ELR (cell line): ENCODE measurements at regions not wholly inside any gene's neighbourhood (a gene's known extent, or its start where the extent isn't known, plus 50 kb on each side); places are given as distances from the start of the nearest gene placed in this dataset.

Experiments
- DNase-seq: peaks from one replicate; pipeline ENCODE4 v3.0.0-alpha.2; 2015; ENCODE audit warnings: low read depth

- DNase-seq, result no peak
Measured at GRCh38 chr11:37621662-37622061, 1023.6 kb upstream of the RAG2 start.

- DNase-seq, result no peak
Measured at GRCh38 chr11:37616291-37616690, 1018.3 kb upstream of the RAG2 start.

- no peak for DNase-seq
Measured at GRCh38 chr11:37613031-37613430, 1015.0 kb upstream of the RAG2 start.

DNA sequence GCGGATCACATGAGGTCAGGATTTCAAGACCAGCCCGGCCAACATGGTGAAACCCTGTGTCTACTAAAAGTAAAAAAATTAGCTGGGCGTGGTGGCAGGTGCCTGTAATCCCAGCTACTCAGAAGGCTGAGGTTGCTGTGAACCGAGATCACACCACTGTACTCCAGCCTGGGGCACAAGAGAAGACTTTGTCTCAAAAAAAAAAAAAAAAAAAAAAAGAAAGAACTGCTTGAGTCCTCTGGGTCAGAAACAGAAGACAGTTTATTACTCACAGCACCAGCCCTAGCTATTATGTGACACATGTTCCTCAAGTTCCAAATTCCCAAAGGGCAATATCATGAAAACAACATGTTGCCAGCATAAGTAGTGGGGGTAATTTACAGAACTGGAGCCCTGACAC lies 1014.1 kb upstream of the RAG2 start:
- DNase-seq, result no peak

- peak; percentile 10 for DNase-seq
Measured at GRCh38 chr11:37605229-37605628, 1007.2 kb upstream of the RAG2 start.

GRCh38 chr11:37598381-37598780 lies 1000.3 kb upstream of the RAG2 start:
- DNase-seq, result no peak

DNA sequence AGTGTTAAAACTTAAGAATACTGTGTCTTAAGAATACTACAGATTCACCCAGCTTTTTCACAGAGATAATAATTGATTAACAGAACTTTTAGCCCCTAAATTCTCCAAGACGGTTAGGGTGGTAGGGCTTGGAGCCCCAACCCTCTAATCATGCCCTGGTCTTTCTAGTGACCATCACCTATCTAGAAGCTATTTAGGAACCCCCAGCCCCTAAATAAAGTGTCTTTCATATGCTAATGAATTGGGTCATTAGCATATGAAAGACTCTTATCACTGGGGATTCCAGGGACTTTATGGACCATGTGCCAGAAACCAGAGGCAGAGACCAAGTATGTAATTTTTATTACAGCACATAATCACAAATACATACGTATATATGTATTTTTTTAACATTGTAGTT lies 999.7 kb upstream of the RAG2 start:
- no peak for DNase-seq

DNA sequence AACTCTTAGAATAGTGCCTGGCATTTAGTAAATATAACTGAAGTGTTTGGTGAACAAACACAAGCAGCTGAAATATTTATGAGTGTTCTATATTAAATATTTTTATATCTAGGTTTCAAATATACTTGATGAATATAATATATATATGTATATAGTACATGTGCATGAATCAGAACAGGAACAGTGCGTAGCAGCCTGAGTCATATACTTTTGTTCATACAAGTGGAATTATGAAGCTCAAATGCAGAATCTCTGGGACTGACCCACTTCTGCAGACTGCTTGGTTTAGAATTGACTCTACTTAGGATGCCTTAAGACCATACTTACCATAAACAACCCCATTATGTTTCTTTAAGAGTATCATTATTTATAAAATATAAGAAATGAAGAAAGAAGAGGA lies 997.8 kb upstream of the RAG2 start:
- DNase-seq, result peak; percentile 4

- DNase-seq, result no peak
Measured at GRCh38 chr11:37574361-37574760, 976.3 kb upstream of the RAG2 start.

DNA sequence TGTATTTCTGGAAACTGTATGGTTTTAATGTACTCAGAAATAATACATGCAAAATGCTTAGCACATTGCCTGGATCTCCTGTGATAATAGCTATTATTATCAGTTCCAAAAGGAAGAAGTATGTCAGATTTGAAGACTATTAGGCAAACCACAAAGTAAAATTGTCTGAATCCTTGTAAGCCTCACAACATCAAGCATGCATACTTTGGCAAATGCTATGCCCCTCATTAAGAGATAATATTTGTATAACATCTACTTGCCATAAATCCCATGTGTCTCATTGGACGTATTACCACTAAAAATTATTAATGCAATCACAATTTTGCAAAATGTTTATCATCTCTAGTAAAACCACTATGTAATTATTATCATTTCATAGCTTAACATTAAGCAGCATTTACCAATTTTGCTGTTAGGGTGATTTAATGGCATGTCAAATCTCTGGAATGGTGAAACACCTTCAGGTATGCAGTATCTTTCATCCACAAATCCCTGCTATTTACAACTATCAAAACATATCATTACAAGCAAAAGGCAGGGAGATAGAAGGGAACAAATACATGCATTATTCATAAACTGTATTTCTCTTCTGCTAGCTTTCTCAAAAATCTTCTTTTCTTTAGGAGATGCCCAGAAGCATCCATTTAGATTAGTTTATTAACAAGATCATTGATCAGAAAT lies 974.6 kb upstream of the RAG2 start:
- no peak for DNase-seq

- no peak for DNase-seq
Measured at GRCh38 chr11:37571246-37571645, 973.2 kb upstream of the RAG2 start.

GRCh38 chr11:37560991-37561390 lies 963.0 kb upstream of the RAG2 start:
- DNase-seq, result no peak

GRCh38 chr11:37560346-37560745 lies 962.3 kb upstream of the RAG2 start:
- DNase-seq, result no peak

- DNase-seq, result no peak
Measured at GRCh38 chr11:37558619-37559210, 960.7 kb upstream of the RAG2 start.

GRCh38 chr11:37557990-37558389 lies 960.0 kb upstream of the RAG2 start:
- no peak for DNase-seq

DNA sequence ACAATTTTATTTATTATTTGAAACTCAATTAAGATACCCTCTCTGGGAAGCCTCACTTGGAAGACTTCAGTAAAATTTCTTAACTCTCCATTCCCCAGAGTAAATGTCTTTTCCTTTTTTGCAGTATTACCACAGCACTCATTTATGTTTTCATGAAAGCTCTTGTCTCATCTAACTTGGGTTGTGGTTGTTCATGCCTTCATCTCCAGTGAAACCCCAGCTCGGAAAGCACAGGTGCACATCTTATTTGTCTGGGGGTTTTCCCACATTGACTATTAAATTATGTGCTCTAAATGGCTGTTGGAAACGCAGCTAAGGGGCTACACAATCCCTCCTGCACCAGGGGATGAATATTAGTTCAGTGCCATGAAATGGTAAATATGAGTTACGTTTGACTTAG lies 954.2 kb upstream of the RAG2 start:
- DNase-seq, result no peak

- DNase-seq, result no peak
Measured at GRCh38 chr11:37544491-37544890, 946.5 kb upstream of the RAG2 start.

DNA sequence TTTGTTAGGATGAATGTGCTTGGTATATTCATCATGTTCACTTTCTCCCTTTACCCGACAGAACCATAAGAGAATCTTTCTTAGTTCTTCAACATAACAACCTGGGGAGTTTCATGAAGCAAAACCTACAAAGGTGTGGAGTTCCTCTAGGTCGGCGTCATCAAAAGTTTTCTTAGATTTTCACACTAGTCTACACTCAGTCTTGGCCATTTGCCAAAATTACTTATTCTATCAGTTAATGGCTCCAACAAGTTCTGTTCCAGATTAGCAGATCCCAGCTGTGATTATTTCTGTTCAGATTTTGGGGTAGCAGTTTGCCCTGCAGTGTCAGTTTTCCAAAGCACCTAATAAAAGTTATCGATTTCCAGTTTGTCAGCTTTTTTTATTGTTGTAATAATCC lies 935.8 kb upstream of the RAG2 start:
- DNase-seq, result peak; percentile 2

- no peak for DNase-seq
Measured at GRCh38 chr11:37533087-37533486, 935.1 kb upstream of the RAG2 start.

DNA sequence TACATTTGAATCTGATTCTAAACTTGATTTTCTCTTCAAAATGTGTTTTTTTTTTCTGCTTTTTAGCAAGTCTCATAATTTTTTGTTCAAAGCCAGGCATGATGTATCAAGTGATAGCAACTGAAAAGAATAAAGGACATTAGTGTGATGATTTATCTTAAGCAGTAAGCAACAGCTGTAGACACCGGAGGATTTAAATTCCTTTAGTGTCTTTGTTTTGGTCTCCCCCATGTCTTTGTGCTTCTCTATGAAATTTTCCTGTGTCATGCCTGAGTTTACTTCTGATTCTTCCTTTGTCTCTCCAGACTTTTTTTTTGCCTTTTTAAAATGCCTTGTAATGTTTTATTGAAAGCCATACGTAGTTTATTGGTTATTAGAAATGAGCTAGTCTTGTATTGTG lies 934.2 kb upstream of the RAG2 start:
- DNase-seq, result no peak

DNA sequence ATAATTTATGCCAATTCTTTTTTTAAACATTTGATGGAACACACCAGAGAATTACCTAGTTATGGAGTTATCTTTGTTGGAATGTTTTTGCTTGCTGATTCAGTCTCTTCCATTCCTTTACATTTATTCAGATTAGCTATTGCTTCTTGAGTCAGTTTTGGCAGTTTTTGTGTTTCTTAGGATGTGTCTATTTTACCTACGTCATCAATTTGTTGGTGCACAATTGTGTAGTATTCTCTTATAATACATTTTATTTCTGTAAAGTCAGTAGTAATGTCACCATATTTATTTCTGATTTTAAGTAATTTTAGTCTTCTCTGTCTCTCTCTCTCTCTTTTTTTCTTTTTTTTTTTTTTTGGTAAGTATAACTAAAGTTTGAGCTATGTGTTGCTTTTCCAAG lies 929.5 kb upstream of the RAG2 start:
- no peak for DNase-seq

GRCh38 chr11:37525336-37525735 lies 927.3 kb upstream of the RAG2 start:
- peak; percentile 48 for DNase-seq

DNA sequence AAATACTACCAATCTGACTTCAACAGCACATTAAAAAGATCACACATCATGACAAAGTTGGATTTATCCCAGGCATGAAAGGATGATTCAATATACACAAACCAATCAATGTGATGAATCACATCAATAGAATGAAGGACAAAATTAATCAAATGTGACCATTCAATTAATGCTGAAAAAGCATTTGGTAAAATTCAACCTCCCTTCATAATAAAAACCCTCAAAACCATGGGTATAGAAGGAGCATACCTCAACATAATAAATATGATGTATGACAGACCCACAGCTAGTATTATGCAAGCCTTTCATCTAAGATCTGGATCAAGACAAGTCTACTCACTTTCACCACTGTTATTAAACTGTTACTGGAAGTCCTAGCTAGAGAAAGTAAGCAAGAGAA lies 921.7 kb upstream of the RAG2 start:
- DNase-seq, result no peak

DNA sequence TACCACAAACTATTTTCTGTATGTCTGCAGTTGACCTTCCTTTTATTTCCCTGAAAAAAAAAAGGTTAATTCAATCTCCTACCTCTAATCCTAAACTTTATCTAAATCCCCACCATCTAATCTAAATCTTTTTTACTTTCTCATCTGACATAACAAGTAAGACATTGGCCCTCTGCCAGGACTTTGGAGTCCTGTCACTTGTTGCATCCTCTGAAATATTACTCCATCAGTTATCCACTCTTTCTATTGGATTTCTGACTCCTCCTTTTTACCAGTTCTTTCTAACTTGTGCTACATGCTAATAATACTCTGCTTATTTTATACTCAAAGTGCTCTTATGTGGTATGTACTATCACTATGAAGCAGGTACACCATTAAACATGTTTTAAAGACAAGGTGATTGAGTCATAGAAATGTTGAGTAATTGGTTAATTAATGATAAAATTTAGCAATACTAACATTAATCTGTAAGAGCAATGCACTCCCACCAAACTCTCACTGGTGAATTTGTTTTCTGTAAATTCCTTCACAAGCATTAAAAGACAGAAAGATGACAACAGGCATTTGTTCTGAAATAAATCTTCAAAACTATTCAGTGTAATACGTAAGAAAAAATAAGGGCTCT lies 914.2 kb upstream of the RAG2 start:
- no peak for DNase-seq
